ENCODE measurements at regions not wholly inside any gene's neighbourhood (a gene's known extent, or its start where the extent isn't known, plus 50 kb on each side); places are given as distances from the start of the nearest gene placed in this dataset.

GRCh38 chr1:207971331-207972219 is 60.6 kb upstream of the CD34 start:
- DNase-seq, result no peak

DNA sequence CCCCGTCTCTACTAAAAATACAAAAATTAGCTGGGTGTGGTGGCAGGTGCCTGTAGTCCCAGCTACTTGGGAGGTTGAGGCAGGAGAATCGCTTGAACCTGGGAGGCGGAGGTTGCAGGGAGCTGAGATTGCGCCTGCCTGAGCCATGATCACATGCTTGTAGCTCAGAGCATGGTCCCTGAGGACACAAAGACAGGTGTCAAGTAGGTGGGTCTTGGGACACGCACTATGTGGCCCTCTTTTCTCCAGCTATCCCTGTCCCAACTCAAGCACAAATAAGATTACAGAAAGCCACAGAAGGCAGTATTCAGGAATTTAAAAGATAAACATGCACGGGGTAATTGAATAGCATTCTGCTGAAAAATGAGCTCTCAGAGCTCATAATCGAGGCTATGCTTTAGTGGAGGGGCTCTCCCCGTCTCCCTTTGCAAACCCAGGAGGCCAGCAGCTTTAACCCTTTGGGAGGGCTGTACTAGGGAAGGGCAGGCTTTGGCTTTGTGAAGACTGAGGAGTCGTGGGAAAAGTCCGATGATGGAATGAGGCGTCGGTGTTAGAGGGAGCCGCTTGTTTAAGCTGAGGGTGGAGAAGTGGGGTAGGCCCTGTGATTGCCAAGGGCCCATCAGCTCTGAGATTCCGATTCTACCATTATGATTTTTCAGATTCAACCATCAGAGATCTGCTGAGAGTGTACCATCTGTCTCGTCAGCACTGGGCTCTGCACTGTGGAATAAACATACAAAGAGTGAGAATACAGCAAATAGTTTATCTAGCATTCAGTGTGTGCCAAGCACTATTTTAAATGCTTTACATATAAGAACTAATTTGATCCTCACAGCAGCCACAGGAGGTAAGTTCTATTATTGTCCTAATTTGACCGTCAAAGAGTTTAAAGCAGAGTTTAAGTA is 59.7 kb upstream of the CD34 start:
- DNase-seq, result no peak

DNA sequence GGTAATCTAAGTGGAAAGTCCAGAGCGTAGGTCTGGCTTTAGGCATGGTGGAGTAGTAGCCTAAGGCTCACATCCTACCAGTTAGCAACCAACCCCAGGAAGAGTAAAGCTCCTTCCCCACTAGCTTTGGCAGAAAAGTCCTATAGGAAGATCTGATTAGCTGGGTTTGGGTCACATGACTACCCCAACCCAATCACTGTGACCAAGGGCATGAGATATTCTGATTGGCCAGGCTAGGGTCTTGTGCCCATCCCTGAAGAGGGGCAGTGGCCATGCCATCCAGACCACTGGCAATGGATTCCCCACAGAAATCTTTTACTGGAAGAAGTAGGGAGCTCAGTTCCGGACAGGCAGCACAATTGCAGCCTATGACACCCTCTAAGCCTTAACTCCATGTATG is 58.6 kb upstream of the CD34 start:
- DNase-seq, result no peak

DNA sequence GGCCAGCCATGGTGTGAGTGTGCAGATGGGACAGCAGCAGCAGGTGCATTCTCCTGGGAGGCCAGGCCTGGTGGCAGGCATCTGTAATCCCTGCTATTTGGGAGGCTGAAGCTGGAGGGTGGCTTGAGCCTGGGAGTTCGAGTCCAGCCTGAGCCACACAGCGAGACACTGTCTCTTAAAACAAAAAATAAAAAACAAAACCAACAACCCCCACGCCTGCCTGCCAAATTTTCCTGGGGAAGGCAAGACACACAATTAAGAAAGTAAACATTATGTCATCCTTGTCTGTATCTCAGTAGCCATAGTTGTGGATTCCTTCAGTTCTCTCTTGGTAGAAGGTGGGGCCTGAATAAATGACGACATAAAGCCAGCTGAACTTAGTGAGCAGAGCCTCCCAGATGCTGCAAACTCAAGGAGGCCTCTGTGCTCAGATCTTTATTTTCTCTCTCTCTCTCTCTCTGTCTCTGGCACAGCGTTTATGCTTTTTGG is 57.6 kb upstream of the CD34 start:
- DNase-seq, result no peak

GRCh38 chr1:207967703-207968102 is 56.8 kb upstream of the CD34 start:
- DNase-seq, result no peak

- no peak for DNase-seq
These were observed 55.6 kb upstream of the CD34 start for GRCh38 chr1:207966521-207966920.

- no peak for DNase-seq
These were observed 54.8 kb upstream of the CD34 start for GRCh38 chr1:207965392-207966387.

DNA sequence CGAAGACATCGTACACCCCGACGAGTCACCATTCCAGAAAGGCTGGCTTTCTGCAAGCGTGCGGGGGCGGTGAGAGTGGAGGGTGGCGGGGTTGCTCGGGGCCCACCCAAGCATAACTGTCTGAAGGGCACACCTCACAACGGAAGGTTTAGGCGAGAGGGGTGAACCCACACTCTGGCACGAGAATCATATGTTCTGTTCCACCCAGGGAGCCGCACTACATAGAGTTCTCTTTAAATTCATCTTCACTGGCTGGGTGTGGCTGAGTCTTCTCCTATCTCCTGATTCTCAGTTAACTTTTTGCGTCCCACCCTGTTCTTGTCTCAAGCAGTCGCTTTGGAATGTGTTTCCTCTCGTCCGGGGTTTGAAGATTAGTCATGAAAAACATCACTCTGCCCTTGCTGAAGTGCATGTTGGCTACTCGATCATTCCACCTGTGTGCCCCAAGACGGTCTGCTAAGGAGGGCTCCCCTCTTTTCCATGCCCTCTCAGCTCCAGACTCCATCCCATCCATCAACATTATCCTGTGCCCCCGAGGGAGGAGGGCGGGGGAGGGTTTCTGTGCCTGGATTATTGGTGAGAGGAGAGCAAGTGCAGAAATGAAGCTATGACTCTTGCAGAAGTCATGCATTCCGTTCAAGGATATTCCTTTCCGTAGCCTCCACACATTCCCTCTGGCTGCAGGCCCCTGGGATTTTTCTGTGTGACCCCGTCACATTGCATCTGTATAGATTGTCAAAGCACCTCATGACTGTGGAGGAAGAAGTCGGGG is 53.5 kb upstream of the CD34 start:
- DNase-seq, result no peak

DNA sequence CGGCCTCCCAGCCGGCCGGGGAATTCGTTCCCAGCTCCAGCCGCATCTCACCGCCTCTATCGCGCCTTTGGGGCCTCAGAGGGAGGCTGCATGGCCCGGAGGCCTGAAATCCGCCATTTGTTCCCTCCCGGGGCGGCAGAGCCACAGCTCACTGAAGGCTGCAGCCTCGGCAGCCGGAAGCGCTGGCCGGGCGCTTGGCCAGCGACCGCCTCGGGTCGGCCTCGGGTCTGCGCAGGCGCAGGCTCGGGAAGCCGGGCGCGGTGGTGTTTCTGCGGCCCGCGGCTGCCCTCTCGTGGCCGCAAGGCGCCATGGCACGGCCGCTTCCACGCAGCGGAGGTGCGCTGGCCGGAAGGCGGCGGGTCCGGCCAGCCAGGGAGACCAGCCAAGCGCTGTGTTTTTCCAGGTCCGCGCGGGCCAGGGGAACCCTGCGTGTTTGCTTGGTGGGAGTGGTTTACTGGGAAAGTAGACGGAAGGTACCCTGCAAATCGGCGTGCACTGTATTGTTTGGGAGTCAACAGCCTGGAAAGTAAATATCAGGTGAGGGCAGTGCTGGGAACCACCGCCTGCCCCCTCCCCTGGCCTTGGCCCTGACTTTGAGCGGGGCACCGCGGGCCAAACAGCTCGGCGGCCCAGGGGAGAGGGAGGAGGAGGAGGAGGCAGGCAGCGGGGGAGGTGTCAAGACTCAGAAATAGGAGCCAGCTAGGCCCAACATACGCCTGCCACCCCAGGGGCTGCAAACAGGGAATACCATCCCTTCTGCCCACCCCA is 52.7 kb upstream of the CD34 start:
- peak; percentile 14 for DNase-seq

DNA sequence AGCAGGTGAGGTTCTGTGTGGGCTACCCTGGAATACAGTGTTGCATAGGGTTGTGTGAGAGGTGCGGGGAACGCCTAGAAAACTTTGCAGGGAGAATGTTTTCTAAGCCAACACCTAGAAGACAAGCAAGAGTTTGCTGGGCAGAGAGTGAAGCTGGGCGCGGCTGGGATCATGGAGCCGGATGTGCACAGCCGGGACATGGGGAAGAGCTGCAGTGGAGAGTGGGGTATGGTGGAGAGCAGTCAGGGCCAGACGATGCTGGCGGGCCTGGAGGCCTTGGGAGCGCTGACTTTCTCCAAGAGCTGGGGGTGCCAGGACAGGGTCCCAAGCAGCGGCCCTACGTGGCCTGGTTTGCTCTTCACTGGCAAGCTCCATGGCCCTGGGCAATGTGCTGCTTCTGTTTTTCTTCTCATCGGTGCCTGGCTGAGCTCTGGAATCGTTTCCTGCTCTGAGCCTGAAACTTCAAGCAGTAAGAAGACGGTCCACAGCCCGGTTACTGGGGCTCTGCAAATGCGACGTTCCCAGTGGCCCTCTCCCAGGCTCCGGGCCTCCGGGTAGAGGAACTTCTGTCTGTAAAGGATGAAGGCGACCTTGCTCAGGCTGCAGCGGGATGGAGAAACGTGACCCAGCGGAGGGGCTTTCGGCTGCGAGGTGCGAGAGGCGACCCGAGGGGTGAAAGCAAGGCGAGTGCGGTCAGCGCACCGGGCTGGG is 51.9 kb upstream of the CD34 start:
- no peak for DNase-seq

All from NCI-H526 treated with DMSO at 0.1 percent for 48 hours (cell line).